ENCODE measurements at regions not wholly inside any gene's neighbourhood (a gene's known extent, or its start where the extent isn't known, plus 50 kb on each side); places are given as distances from the start of the nearest gene placed in this dataset.
"Not testable (repeated sequence)": the region's sequence is repeated elsewhere in the genome, so short reads cannot be mapped to it uniquely, and the experiment has no call there.

- no peak overlapping the region for H3K4me3 ChIP-seq (ENCODE audit: low read depth, low read length)
- TF ChIP-seq, protein P1, sequence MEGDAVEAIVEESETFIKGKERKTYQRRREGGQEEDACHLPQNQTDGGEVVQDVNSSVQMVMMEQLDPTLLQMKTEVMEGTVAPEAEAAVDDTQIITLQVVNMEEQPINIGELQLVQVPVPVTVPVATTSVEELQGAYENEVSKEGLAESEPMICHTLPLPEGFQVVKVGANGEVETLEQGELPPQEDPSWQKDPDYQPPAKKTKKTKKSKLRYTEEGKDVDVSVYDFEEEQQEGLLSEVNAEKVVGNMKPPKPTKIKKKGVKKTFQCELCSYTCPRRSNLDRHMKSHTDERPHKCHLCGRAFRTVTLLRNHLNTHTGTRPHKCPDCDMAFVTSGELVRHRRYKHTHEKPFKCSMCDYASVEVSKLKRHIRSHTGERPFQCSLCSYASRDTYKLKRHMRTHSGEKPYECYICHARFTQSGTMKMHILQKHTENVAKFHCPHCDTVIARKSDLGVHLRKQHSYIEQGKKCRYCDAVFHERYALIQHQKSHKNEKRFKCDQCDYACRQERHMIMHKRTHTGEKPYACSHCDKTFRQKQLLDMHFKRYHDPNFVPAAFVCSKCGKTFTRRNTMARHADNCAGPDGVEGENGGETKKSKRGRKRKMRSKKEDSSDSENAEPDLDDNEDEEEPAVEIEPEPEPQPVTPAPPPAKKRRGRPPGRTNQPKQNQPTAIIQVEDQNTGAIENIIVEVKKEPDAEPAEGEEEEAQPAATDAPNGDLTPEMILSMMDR (conservative IDR thresholded peaks at IDR 0.05; ENCODE audit: low read depth, low read length) = peak; percentile 85
- no peak for DNase-seq (ENCODE audit: low read depth)
These were observed 89.8 kb downstream of the KATNIP start for GRCh38 chr16:27639561-27640276.

DNA sequence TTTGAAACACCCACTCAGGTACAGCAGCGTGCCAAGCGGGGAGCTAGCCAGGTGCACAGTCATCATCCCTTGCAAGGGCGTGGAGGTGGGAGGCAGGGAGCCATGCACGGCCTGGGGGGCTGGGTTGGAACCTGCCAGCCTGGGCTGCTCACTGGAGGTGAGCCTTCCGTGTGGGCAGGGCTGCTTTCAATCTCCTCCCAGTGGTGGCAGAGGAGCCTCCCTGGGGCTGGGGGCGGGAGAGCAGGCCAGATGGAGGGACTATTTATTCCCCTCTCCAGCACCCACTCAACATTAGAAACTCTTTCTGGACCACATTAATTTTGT lies 90.3 kb downstream of the KATNIP start:
- DNase-seq (ENCODE audit: low read depth) = no peak
- TF ChIP-seq, protein P1 (conservative IDR thresholded peaks at IDR 0.05; ENCODE audit: low read depth, low read length) = no peak
- H3K4me3 ChIP-seq (ENCODE audit: low read depth, low read length) = no peak overlapping the region

DNA sequence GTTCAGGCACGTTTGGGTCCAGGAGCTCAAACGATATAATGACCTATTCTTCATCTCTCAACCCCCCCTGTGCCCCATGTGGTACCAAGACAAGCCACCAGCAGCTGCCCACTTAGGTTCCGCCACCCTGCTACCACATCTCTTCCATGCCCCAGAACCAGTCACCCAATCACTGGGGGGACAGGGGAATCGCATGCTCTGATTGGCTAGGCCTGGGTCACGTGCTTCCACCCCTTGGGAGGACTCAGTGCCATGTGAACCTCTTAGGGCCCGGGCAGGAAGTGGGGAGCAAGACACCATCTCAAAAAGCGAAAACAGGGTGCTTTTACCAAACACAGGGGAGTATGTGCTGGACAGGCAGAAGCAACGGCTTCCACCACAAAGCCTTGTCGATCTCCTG lies 91.3 kb downstream of the KATNIP start:
- no peak overlapping the region for H3K4me3 ChIP-seq (ENCODE audit: low read depth, low read length)
- no peak for DNase-seq (ENCODE audit: low read depth)
- TF ChIP-seq, protein P1 (conservative IDR thresholded peaks at IDR 0.05; ENCODE audit: low read depth, low read length) = no peak

DNA sequence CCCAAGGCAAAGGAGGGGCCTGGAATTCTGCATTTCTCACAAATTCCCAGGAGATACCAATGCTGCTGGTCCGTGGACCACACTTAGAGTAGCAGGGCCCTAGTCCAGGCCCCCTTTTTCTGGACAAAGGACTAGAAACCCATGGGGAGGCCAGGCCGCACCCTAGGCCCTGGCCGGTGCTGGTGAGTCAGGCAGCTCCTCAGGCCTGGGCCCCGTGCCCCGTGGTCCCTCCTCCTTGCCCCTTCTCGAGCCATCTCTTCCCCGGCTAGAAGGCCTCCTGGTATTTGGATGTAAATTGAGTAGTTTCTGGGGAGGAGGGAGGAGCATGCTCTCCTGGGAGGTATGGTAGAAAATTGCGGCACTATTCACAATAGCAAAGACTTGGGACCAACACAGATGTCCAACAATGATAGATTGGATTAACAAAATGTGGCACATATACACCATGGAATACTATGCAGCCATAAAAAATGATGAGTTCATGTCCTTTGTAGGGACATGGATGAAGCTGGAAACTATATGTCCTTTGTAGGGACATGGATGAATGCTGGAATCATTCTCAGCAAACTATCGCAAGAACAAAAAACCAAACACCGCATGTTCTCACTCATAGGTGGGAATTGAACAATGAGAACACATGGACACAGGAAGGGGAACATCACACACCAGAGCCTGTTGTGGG lies 91.9 kb downstream of the KATNIP start:
- H3K4me3 ChIP-seq (ENCODE audit: low read depth, low read length); DNase-seq (ENCODE audit: low read depth): not testable (repeated sequence)

DNA sequence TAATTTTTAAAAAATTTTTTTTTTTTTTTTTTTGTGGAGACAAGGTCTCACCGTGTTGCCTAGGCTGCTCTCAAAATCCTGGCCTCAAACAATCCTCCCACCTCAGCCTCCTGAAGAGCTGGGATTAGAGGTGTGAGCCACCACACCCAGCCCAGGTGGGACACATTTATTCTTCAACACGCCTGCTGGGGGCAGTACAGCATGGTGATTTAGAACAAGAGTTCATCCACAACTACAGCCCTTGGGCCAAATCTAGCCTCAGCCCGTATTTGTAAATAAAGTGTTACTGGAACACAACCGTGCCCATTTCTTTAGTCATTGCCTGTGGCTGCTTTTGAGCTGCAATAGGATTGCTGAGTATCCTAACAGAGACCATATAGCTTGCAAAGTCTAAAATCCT lies 92.8 kb downstream of the KATNIP start:
- no peak for DNase-seq (ENCODE audit: low read depth)
- TF ChIP-seq, protein P1 (conservative IDR thresholded peaks at IDR 0.05; ENCODE audit: low read depth, low read length) = peak; percentile 50
- H3K4me3 ChIP-seq (ENCODE audit: low read depth, low read length) = no peak overlapping the region

GRCh38 chr16:27644165-27644564 lies 94.2 kb downstream of the KATNIP start:
- TF ChIP-seq, protein P1 (conservative IDR thresholded peaks at IDR 0.05; ENCODE audit: low read depth, low read length) = no peak
- DNase-seq (ENCODE audit: low read depth) = no peak
- no peak overlapping the region for H3K4me3 ChIP-seq (ENCODE audit: low read depth, low read length)

GRCh38 chr16:27645396-27645795 lies 95.5 kb downstream of the KATNIP start:
- H3K4me3 ChIP-seq (ENCODE audit: low read depth, low read length) = no peak overlapping the region
- TF ChIP-seq, protein P1 (conservative IDR thresholded peaks at IDR 0.05; ENCODE audit: low read depth, low read length) = no peak
- no peak for DNase-seq (ENCODE audit: low read depth)

Measured in epithelial cell of proximal tubule (primary cell).